Anterior cingulate cortex (tissue), 58 donors: ENCODE measurements at regions not wholly inside any gene's neighbourhood (a gene's known extent, or its start where the extent isn't known, plus 50 kb on each side); places are given as distances from the start of the nearest gene placed in this dataset.

Experiments used
- DNase-seq, 58 donors: peaks; one replicate each; lab custom pipeline; 2025; lab: John Stamatoyannopoulos, UW

DNA sequence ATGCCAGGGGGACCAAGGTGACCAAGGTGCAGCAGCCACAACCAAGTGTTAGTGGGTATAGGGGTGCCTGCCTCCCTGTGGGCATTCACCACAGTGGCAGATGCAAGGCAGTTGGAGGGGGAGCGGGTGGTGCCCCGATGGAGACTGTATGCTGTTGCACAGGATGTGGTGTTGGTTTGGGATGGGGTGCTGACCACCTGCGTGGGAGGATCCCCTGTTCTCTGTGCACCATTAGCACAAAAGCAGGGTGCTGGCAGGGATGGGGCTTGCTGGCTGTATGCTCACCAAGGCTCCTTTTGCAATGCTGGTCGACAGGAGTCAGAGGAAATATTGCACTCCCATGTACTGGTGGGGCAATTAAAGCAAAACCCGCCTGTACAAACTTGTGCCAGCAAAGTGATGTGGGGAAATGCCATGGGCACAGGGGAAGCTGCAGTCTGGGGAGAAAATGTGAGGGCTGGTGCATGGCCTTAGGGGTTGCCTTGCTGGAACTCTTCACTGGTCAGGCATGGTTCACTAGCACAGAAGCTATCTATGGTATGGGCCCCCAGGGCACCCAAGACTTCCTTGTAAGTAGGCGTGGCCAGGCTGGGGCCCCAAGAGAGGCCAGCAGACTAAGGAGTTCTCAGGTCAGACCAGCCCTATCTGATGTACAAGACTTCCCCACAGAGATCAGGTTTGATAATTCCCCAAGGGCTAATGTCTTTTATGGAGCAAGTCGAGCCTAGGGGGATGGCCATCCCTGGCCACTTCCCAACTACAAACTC lies 51.9 kb upstream of the GNAT3 start:
- no peak for DNase-seq

DNA sequence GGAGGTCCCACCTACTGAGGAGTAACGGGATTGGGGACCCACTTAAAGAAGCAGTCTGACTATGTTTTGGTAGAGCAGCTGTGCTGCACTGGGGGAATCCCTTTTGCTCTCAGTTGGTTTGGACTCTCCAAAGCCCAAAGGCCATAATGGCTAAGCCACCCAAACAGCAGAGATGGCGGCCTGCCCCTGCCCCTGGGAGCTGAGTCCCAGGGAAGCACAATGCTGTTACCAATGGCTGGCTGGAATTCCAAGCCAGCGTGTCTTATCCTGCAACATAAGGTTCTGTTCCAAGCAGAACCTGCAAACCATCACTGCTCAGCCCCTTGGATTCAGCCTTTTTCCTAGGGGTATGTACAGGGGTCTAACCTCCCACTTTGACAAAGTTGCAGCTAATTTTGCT lies 53.7 kb upstream of the GNAT3 start:
- no peak for DNase-seq

DNA sequence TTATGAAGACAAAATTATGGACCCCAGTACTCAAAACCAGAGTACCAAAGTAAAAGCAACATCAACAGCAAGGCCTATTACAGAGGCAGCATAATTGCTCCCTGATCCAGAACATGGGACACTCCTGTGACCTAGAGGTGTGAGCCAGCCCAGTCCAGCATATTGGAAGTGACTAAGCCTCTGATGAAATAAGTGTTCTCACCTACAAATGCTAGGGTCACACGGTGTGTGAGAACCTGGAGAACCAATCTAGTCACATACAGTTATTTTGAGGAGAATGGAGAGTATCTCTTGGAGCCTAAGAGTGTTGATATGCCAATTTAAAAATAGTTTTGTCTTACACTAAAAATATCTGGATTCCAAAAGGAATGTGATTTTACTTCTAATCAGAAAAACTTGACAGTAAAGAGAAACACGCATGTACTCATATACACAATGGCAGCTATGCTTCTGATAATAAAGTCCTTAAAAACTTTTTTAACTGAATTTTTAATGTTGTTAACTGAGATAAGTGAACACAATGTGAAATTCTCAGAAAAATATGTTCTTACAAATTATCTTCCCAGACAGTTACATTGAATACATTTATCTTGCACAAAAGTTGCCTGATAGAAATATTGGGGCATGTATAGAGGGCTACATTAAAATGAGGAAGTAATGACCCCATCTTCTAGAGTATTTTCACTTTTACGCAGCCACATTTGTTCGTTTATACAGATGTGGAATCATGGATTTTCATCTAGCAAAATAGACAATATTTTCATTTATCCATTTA lies 56.8 kb upstream of the CD36 start:
- DNase-seq, result no peak

DNA sequence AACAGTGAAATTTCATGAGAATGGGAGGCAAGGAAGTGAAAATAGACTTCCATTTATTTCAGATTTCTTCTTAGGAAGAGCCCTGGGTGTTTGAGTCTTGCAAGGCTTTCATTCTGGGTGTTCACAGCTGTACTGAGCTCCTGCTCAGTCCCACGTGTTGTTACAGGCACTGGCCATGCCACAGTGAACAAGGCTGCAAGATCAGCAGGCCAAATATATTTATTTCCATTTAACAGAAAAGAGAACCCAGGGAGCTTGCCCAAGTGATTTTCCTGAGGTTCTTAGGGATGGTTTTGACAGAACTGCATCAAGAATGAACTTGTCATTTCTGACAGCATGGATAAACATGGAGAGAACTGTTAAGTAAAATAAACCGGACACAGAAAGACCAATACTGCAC lies 54.5 kb upstream of the CD36 start:
- peak in 2 of 58 donors; percentile 1 to 18 for DNase-seq

DNA sequence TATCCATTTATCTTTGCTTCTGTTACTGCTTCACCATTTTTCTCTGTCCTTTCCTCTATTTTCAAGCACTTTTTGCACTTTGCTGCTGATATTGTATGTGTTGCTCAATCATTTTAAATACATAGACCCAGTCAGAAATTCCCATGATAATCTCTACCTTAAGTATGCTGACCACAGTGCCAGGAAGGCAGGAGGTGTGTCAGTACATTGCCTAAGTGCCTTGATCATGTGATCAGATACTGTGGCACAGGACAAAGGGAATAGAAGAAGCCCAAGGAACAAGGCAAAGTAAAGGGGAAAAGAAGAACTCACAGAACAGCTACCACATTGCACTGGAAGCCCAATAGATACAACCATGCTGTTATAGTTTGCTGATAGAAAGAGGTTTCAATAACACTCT lies 53.7 kb upstream of the CD36 start:
- no peak for DNase-seq

DNA sequence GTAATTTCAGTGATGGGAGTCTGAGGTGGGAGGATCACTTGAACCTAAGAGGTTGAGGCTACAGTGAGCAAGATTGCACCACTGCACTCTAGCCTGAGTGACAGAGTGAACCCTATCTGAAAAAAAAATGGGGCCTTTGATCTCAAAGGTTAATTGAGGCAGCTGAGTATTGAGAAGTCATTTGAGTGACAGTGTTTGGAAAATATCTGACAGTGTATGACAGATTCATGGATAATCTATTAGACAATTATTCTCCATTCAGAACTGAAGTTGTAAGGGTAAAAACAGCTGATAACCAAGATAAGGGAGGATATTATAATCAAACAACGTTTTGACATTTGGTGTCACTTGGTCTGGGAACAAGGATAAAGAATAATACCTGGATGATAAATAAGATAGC lies 50.9 kb upstream of the CD36 start:
- DNase-seq, result no peak

DNA sequence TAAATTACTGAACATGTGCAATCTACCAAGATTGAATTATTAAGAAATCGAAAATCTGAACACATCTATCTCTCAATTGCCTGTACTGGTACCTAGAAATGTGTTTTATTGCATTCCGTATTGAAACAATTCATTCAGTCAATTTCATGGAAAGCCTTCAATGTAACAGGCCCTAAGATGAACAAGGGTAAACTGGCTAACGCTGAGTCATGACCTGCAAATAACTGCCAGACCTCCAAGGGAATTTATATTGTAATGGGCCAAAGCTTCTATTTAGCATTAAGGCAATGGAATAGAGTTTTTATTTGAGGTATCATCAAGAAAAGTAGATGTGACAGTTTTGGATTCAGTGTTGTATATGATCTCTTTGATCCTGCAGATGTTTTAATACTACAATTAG lies 49.9 kb upstream of the CD36 start:
- DNase-seq, result no peak
